Thyroid gland (tissue), 4 donors: ENCODE measurements at regions not wholly inside any gene's neighbourhood (a gene's known extent, or its start where the extent isn't known, plus 50 kb on each side); places are given as distances from the start of the nearest gene placed in this dataset.

Source experiments
- DNase-seq, 2 donors: peaks; one replicate each; pipeline ENCODE4 v3.0.0-alpha.2; 2019
- H3K27ac ChIP-seq, 3 donors: fragments of 200-600 bp; sonication (generic); 1 replicate in 2 of 3; 2 replicates in 1 of 3; pipeline ENCODE4 v1.5.1; 2016 to 2019; ENCODE audit warnings: mild to moderate bottlenecking in 1 of 3, moderate library complexity in 1 of 3
- H3K27me3 ChIP-seq: fragments of 200-600 bp; sonication (generic); one replicate; pipeline ENCODE4 v1.5.1; 2019
- H3K36me3 ChIP-seq, 2 donors: fragments of 200-600 bp; sonication (generic); one replicate each; pipeline ENCODE4 v1.5.1; 2016 to 2019
- H3K4me1 ChIP-seq, 2 donors: fragments of 200-600 bp; sonication (generic); one replicate each; pipeline ENCODE4 v1.5.1; 2017 to 2019
- H3K4me3 ChIP-seq, 3 donors: fragments of 200-600 bp; sonication (generic); replicated peaks in 1 of 3; 1 replicate in 2 of 3; 2 replicates in 1 of 3; pipeline ENCODE4 v1.5.1; 2016; ENCODE audit warnings: mild to moderate bottlenecking in 1 of 3
- H3K9me3 ChIP-seq: fragments of 200-600 bp; sonication (generic); one replicate; pipeline ENCODE4 v1.5.1; 2017
- POLR2A ChIP-seq, 2 donors: fragments of 450-650 bp; IDR thresholded peaks; one replicate each; pipeline ENCODE4 v1.6.1; 2017; ENCODE audit warnings: antibody characterized with exemption in 2 of 2, mild to moderate bottlenecking in 2 of 2, moderate library complexity in 1 of 2
- WGBS, 2 donors: methylation state at CpG; one replicate each; pipeline ENCODE4 v1.1.5; 2017; 5-methylcytosine and 5-hydroxymethylcytosine counted together
- intact Hi-C: fragments of 100-400 bp; cut with DNase I; formaldehyde crosslinking; loops from one replicate; pipeline ENCODE4 v1.15.1; 2023
- TF ChIP-seq, protein P1 (sequence below), 6 experiments: fragments of 200-600 bp in 3 of 6; fragments of 450-650 bp in 3 of 6; sonication (generic) in 3 of 6; IDR thresholded peaks; one replicate each; pipeline ENCODE4 v1.5.1; 2016 to 2019; ENCODE audit warnings: antibody characterized with exemption in 6 of 6, mild to moderate bottlenecking in 2 of 6, inconsistent platforms in 1 of 6, moderate library complexity in 1 of 6

DNA sequence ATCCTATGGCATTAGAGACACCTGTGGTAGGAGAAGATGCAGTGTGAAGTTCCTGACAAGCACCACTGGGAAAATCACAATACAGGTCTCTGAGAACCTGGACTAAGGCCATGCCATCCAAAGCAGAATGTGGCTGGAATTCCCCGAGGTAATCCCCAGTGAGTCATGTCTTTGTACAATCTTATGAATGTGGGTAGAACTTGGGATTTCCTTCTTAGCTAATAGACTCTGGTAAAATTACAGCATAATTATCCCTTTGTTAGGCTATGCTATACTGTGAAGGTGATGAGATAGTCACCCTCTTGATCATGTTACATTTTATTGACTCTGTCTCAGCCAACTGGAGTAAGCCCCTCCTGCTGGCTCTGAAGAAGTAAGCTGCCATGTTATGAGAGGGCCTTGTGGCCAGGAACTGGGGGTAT lies 224.3 kb upstream of the DCN start:
- TF ChIP-seq, protein P1, sequence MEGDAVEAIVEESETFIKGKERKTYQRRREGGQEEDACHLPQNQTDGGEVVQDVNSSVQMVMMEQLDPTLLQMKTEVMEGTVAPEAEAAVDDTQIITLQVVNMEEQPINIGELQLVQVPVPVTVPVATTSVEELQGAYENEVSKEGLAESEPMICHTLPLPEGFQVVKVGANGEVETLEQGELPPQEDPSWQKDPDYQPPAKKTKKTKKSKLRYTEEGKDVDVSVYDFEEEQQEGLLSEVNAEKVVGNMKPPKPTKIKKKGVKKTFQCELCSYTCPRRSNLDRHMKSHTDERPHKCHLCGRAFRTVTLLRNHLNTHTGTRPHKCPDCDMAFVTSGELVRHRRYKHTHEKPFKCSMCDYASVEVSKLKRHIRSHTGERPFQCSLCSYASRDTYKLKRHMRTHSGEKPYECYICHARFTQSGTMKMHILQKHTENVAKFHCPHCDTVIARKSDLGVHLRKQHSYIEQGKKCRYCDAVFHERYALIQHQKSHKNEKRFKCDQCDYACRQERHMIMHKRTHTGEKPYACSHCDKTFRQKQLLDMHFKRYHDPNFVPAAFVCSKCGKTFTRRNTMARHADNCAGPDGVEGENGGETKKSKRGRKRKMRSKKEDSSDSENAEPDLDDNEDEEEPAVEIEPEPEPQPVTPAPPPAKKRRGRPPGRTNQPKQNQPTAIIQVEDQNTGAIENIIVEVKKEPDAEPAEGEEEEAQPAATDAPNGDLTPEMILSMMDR (IDR thresholded peaks at IDR 0.05) = no peak
- TF ChIP-seq POLR2A (IDR thresholded peaks at IDR 0.05) = no peak
- Histone ChIP-seq H3K4me1 (no peaks in the 10 kb centered on the region), H3K27me3 (no peaks in the 10 kb centered on the region), H3K36me3 (no peaks in the 10 kb centered on the region), H3K9me3 (no peaks in the 10 kb centered on the region), H3K27ac (no peak overlapping the region), H3K4me3 (no peak overlapping the region)
- DNase-seq = no peak
- intact Hi-C loops = no loop called here
- WGBS, 2 donors = 88 to 90% methylated on average over 1 of the region's 1 CpG

DNA sequence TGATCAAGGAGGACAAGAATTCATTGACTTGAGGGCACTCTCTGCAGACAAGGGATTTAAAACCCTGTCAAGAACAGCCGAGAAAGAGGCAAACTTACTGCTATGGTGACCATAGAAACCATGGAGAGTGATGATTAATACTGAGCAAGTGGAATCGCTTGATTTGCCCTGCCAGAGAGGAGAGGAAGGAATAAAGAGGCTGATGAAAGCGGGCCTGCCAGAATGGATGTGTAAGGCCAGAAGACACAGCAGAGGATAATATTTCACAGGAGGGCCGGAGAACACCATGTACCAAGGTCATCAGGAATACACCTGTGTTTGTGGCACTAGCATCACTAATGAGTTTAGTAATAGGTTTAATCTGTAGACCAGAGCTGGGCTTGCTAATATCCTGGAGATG lies 221.8 kb upstream of the DCN start:
- Histone ChIP-seq H3K36me3 (no peaks in the 10 kb centered on the region), H3K27ac (no peak overlapping the region), H3K9me3 (no peaks in the 10 kb centered on the region), H3K4me3 (no peak overlapping the region), H3K27me3 (no peaks in the 10 kb centered on the region), H3K4me1 (no peaks in the 10 kb centered on the region)
- intact Hi-C loops = no loop called here
- no peak for DNase-seq
- TF ChIP-seq, protein P1 (IDR thresholded peaks at IDR 0.05) = no peak
- TF ChIP-seq POLR2A (IDR thresholded peaks at IDR 0.05) = no peak
- 71 to 84% methylated on average over 4 of the region's 4 CpGs for WGBS, 2 donors

DNA sequence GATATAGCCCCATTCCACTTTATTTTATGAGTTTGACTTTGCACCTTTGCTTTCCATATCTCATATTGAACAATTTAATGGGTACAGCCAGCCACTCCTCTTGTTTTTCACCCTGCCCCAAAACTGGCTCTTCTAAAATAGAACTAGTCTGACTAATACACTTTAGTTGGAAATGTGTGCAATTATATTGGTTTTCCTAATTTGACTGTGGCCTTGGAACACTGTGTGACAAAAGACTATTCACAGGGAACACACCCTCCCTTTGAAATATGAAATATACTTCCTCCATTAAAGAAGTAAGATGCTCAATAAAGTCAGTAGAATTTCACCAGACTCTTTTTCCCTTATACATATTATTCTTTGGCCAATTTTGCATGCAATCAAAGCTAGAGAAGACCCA lies 218.6 kb upstream of the DCN start:
- DNase-seq = no peak

DNA sequence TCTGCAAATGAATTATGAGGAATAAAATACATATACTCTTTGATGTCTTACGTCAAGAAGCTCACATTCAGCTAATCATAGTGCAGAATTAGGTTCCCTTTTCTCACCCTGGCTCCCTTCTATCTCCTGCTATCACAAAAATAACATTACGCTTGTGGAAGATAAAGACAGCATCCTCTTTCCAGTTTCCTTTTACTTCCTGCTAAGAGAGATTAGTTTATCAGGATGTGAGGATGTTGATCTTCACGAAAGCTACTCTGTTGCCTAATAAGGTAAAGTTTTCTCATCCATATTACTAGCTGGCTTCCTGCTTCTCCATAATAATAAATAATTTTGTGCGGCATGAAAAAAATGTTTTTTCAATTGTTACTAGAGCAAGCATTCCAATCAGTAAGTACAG lies 217.7 kb upstream of the DCN start:
- Histone ChIP-seq H3K4me3 (no peak overlapping the region), H3K27me3 (no peaks in the 10 kb centered on the region), H3K36me3 (no peaks in the 10 kb centered on the region), H3K4me1 (no peaks in the 10 kb centered on the region), H3K27ac (no peak overlapping the region), H3K9me3 (no peaks in the 10 kb centered on the region)
- 72 to 76% methylated on average over 4 of the region's 4 CpGs for WGBS, 2 donors
- TF ChIP-seq POLR2A (IDR thresholded peaks at IDR 0.05) = no peak
- TF ChIP-seq, protein P1 (IDR thresholded peaks at IDR 0.05) = no peak
- no peak for DNase-seq
- intact Hi-C loops = no loop called here

More for the DNA sequence above, 218.6 kb upstream of the DCN start:
- Histone ChIP-seq H3K4me3 (no peak overlapping the region), H3K27me3 (no peaks in the 10 kb centered on the region), H3K9me3 (no peaks in the 10 kb centered on the region), H3K4me1 (no peaks in the 10 kb centered on the region), H3K27ac (no peak overlapping the region), H3K36me3 (no peaks in the 10 kb centered on the region)
- intact Hi-C loops = no loop called here
- TF ChIP-seq POLR2A (IDR thresholded peaks at IDR 0.05) = no peak
- TF ChIP-seq, protein P1 (IDR thresholded peaks at IDR 0.05) = no peak

DNA sequence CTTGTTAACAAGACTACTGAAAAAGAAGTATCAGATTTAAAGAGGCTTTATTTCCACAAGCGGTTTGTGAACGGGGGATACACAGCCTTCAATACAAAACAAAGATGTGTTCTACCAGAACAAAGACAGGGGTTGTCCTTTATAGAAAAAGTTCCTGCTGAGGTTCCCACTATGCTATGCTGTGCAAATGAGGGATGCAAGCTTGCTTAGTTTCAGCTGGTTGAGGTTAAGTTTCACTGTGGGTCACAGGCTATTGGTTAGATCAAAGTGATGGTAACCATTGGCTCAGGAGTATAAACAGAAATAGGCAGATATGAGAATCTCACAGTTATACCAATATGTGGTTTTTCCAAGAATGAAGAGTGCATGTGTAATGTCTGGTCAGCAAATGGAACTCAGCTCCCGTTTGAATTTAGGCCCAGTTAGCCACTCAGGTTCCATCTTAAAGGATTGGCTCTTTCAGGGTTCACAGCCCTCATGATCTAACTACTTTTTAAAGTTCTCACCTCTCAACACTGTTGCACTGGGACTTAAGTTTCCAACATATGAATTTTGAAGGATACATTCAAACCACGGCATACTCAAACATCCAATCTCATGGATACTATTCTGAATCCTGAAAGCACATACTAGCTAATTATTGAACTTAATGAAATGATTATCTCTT lies 215.4 kb upstream of the DCN start:
- WGBS, 2 donors = 94% methylated on average over 4 of the region's 4 CpGs
- intact Hi-C loops = loop anchor here (10.0 kb wide), 1 partner anchor 97 kb away; no protein-coding TSS in a partner anchor
- Histone ChIP-seq H3K9me3 (no peaks in the 10 kb centered on the region), H3K27ac (no peak overlapping the region), H3K4me3 (no peak overlapping the region), H3K27me3 (no peaks in the 10 kb centered on the region), H3K4me1 (no peaks in the 10 kb centered on the region), H3K36me3 (no peaks in the 10 kb centered on the region)
- no peak for TF ChIP-seq POLR2A (IDR thresholded peaks at IDR 0.05)
- TF ChIP-seq, protein P1 (IDR thresholded peaks at IDR 0.05) = no peak
- no peak for DNase-seq
